GM10248 (cell line): ENCODE measurements at regions not wholly inside any gene's neighbourhood (a gene's known extent, or its start where the extent isn't known, plus 50 kb on each side); places are given as distances from the start of the nearest gene placed in this dataset.

ENCODE experiments used
- CTCF ChIA-PET: fragments of 300-600 bp; sonication (Branson Sonifier 250); formaldehyde crosslinking; extraction: SDS; loops from one replicate; lab custom pipeline; 2021; ENCODE audit warnings: antibody characterized with exemption; lab: Yijun Ruan, JAX
- POLR2A ChIA-PET: fragments of 350-650 bp; sonication (Branson Sonifier 250); formaldehyde crosslinking; extraction: SDS; loops from one replicate; lab custom pipeline; 2020; ENCODE audit warnings: antibody characterized with exemption; lab: Yijun Ruan, JAX
- DNase-seq: peaks from one replicate; pipeline ENCODE4 v3.0.0; 2012; ENCODE audit errors: extremely low spot score
- CTCF ChIP-seq: IDR thresholded peaks from 2 replicates; pipeline ENCODE4 v1.5.1; 2012; ENCODE audit warnings: mild to moderate bottlenecking, low read depth; ENCODE audit errors: extremely low read depth, missing control alignments, control extremely low read depth

GRCh38 chr21:35692311-35692710 is 368.0 kb downstream of the SETD4 start:
- no peak for DNase-seq
- ChIA-PET CTCF (interaction anchor here (0.7 to 0.9 kb wide), 2 partner anchors 33 to 81 kb away, joined by 3 read pairs; no protein-coding TSS in a partner anchor), POLR2A (no interaction called here)
- no peak for TF ChIP-seq CTCF

- ChIA-PET CTCF (no interaction called here), POLR2A (no interaction called here)
- DNase-seq: no peak
- no peak for TF ChIP-seq CTCF
Observed at GRCh38 chr21:35690436-35690835, 369.9 kb downstream of the SETD4 start.

- CTCF ChIA-PET: no interaction called here
- POLR2A ChIA-PET: no interaction called here
- DNase-seq: no peak
- TF ChIP-seq CTCF: no peak
Observed at GRCh38 chr21:35686156-35686555, 374.2 kb downstream of the SETD4 start.

GRCh38 chr21:35683664-35684304 is 376.5 kb downstream of the SETD4 start:
- no peak for DNase-seq
- CTCF ChIA-PET: no interaction called here
- POLR2A ChIA-PET: no interaction called here
- no peak for TF ChIP-seq CTCF

GRCh38 chr21:35682904-35683549 is 377.3 kb downstream of the SETD4 start:
- POLR2A ChIA-PET: no interaction called here
- CTCF ChIA-PET: interaction anchor here (0.7 to 0.9 kb wide), 2 partner anchors 15 to 28 kb away, joined by 3 read pairs; no protein-coding TSS in a partner anchor
- no peak for TF ChIP-seq CTCF
- no peak for DNase-seq

- ChIA-PET POLR2A (no interaction called here), CTCF (interaction anchor here (0.9 kb wide), 1 partner anchor 29 kb away, joined by 3 read pairs; no protein-coding TSS in a partner anchor)
- no peak for DNase-seq
- no peak for TF ChIP-seq CTCF
Observed at GRCh38 chr21:35681946-35682345, 378.4 kb downstream of the SETD4 start.
